ENCODE measurements at regions not wholly inside any gene's neighbourhood (a gene's known extent, or its start where the extent isn't known, plus 50 kb on each side); places are given as distances from the start of the nearest gene placed in this dataset.

DNA sequence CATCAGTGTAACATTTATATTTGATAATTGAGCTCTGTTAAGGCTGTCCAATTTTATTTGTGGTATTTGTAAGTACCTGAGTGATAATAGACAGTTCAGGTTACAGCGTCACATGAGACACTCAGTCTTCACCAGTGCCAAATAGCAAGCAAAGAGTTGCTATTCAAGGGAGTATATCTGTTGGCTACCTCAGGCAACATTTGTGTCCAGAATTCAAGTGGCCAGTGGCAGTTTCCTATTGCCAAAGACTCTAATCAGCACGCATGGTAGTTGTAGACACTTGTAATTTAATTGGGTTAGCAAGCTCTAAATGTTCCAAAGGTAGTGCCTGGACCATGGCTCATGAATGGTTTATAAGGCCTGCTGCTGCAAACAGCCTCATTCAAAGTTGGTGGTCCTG lies 1524.3 kb upstream of the B3GALT2 start:
- in situ Hi-C loops (cut with MboI) = no loop called here
- no peak overlapping the region for H3K27ac ChIP-seq (ENCODE audit: extremely low read depth, low read depth, low read length)
- H3K4me1 ChIP-seq (replicated peaks in 1 of 2; ENCODE audit: control insufficient read depth in 2 of 2, insufficient read depth in 2 of 2, low read length in 2 of 2) = no peaks in the 10 kb centered on the region
- H3K27me3 ChIP-seq (ENCODE audit: control insufficient read depth in 2 of 2, insufficient read depth in 2 of 2, low read length in 2 of 2) = no peaks in the 10 kb centered on the region
- H3K9me3 ChIP-seq (replicated peaks; ENCODE audit: control insufficient read depth, insufficient read depth, low read depth, low read length) = no peaks in the 10 kb centered on the region
- POLR2A ChIA-PET = no interaction called here
- H2AFZ ChIP-seq (ENCODE audit: low read depth, low read length) = no peak overlapping the region
- no peaks in the 10 kb centered on the region for H4K20me1 ChIP-seq (replicated peaks; ENCODE audit: control insufficient read depth, insufficient read depth, low read length)
- intact Hi-C loops (cut with micrococcal nuclease) = no loop called here
- no peak overlapping the region for H3K9ac ChIP-seq (ENCODE audit: insufficient read depth in 1 of 2, low read depth in 2 of 2, low read length in 2 of 2)
- 80% methylated on average over 2 of the region's 2 CpGs for WGBS (ENCODE audit: insufficient coverage, low coverage, missing lambda C conversion rate)
- H3K9me1 ChIP-seq (ENCODE audit: control insufficient read depth, insufficient read depth, low read length) = no peaks in the 10 kb centered on the region
- no peak for TF ChIP-seq ZFPM2 (CRISPR knock-in tag; IDR thresholded peaks at IDR 0.05)
- TF ChIP-seq TAL1 (IDR thresholded peaks at IDR 0.05) = no peak
- TF ChIP-seq ZNF408 (CRISPR knock-in tag; IDR thresholded peaks at IDR 0.05; ENCODE audit: low read depth) = no peak
- no peak for TF ChIP-seq NR2C1 (IDR thresholded peaks at IDR 0.05)
- no peak for TF ChIP-seq NR2C1 (tag; IDR thresholded peaks at IDR 0.05)
- no peak for TF ChIP-seq ASH1L (IDR thresholded peaks at IDR 0.05; ENCODE audit: borderline replicate concordance, low read depth, partially characterized antibody)
- no peak for TF ChIP-seq ZKSCAN1 (IDR thresholded peaks at IDR 0.05; ENCODE audit: low read depth, low read length)
- TF ChIP-seq ARHGAP35 (IDR thresholded peaks at IDR 0.05; ENCODE audit: partially characterized antibody) = no peak
- TF ChIP-seq ZNF354B (CRISPR knock-in tag; IDR thresholded peaks at IDR 0.05) = no peak
- no peak for TF ChIP-seq NR4A1 (CRISPR knock-in tag; IDR thresholded peaks at IDR 0.05)
- TF ChIP-seq NR4A1 (tag; IDR thresholded peaks at IDR 0.05) = no peak
- TF ChIP-seq, protein P1, sequence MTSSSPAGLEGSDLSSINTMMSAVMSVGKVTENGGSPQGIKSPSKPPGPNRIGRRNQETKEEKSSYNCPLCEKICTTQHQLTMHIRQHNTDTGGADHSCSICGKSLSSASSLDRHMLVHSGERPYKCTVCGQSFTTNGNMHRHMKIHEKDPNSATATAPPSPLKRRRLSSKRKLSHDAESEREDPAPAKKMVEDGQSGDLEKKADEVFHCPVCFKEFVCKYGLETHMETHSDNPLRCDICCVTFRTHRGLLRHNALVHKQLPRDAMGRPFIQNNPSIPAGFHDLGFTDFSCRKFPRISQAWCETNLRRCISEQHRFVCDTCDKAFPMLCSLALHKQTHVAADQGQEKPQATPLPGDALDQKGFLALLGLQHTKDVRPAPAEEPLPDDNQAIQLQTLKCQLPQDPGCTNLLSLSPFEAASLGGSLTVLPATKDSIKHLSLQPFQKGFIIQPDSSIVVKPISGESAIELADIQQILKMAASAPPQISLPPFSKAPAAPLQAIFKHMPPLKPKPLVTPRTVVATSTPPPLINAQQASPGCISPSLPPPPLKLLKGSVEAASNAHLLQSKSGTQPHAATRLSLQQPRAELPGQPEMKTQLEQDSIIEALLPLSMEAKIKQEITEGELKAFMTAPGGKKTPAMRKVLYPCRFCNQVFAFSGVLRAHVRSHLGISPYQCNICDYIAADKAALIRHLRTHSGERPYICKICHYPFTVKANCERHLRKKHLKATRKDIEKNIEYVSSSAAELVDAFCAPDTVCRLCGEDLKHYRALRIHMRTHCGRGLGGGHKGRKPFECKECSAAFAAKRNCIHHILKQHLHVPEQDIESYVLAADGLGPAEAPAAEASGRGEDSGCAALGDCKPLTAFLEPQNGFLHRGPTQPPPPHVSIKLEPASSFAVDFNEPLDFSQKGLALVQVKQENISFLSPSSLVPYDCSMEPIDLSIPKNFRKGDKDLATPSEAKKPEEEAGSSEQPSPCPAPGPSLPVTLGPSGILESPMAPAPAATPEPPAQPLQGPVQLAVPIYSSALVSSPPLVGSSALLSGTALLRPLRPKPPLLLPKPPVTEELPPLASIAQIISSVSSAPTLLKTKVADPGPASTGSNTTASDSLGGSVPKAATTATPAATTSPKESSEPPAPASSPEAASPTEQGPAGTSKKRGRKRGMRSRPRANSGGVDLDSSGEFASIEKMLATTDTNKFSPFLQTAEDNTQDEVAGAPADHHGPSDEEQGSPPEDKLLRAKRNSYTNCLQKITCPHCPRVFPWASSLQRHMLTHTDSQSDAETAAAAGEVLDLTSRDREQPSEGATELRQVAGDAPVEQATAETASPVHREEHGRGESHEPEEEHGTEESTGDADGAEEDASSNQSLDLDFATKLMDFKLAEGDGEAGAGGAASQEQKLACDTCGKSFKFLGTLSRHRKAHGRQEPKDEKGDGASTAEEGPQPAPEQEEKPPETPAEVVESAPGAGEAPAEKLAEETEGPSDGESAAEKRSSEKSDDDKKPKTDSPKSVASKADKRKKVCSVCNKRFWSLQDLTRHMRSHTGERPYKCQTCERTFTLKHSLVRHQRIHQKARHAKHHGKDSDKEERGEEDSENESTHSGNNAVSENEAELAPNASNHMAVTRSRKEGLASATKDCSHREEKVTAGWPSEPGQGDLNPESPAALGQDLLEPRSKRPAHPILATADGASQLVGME (CRISPR knock-in tag; IDR thresholded peaks at IDR 0.05) = no peak
- ATAC-seq (no peak), FAIRE-seq (no peak), DNase-seq (ENCODE audit: extremely low read depth in 1 of 4, low spot score in 3 of 4) (no peak)
- no peaks in the 10 kb centered on the region for H3K79me2 ChIP-seq (ENCODE audit: control insufficient read depth, insufficient read depth, low read length)
- H3K4me2 ChIP-seq (ENCODE audit: insufficient read depth, low read length) = no peak overlapping the region
- BruUV-seq (replicated peaks) = no TSS peak
- no peak overlapping the region for H3K4me3 ChIP-seq
- CTCF ChIA-PET (ENCODE audit: low intra/inter-chr PET ratio) = no interaction called here
- no peaks in the 10 kb centered on the region for H3K36me3 ChIP-seq (ENCODE audit: control insufficient read depth, insufficient read depth, low read length)

All from K562 (cell line).